ENCODE measurements at regions not wholly inside any gene's neighbourhood (a gene's known extent, or its start where the extent isn't known, plus 50 kb on each side); places are given as distances from the start of the nearest gene placed in this dataset.

GRCh38 chr7:96426027-96426426 is 104.1 kb upstream of the SLC25A13 start:
- CTCF ChIA-PET = interaction anchor here (0.6 kb wide), 1 partner anchor 170 kb away, joined by 4 read pairs; no protein-coding TSS in a partner anchor
- TF ChIP-seq ARNT (IDR thresholded peaks at IDR 0.05) (no peak), ZNF384 (IDR thresholded peaks at IDR 0.05) (no peak), TARDBP (IDR thresholded peaks at IDR 0.05) (no peak), SP1 (IDR thresholded peaks at IDR 0.05) (no peak)
- POLR2A ChIA-PET = no interaction called here
- DNase-seq (ENCODE audit: extremely low spot score) = no peak

DNA sequence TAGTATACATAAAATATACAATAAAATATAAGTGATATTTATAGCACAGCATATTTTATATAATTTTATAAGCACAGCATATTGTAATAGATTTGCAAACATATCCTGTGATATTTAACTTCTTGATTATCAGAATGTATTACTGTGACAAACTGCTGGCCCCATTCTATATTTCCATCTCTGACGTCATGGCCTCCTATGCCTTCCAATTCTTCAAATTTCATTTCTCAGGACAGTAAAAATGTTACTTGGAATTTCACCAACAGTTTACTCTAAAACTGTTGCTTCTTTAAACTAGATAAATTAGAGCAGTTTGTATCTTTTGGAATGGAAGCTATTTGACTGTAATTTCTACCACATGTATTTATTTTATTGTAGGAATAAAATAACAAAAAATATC is 102.5 kb upstream of the SLC25A13 start:
- no peak for DNase-seq (ENCODE audit: extremely low spot score)
- CTCF ChIA-PET = no interaction called here
- TF ChIP-seq L3MBTL2 (conservative IDR thresholded peaks at IDR 0.05) (no peak), FOXK2 (IDR thresholded peaks at IDR 0.05) (no peak), PKNOX1 (IDR thresholded peaks at IDR 0.05) (no peak), NFRKB (IDR thresholded peaks at IDR 0.05) (no peak)
- POLR2A ChIA-PET = no interaction called here

DNA sequence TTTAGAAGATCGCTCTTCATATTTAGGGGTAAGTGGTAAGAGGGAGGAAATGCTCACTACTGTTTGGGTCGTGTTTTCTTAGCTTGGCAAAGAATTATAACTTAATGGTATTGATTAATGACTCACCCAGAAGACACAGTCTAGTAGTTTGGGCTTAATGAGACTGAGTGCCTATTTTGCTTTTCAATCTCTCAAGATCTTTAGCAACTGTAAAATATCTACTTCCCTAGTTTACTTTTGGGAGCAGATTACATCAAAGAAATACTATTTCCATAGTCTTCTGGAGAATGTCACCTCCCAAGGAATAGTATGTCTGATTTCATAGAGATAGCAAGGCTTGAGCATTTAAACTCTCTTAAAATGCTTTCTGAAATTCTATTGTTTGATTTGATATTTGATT is 100.5 kb upstream of the SLC25A13 start:
- POLR2A ChIA-PET = no interaction called here
- CTCF ChIA-PET = no interaction called here

GRCh38 chr7:96418581-96418980 is 96.7 kb upstream of the SLC25A13 start:
- ChIA-PET POLR2A (no interaction called here), CTCF (no interaction called here)
- no peak for DNase-seq (ENCODE audit: extremely low spot score)
- TF ChIP-seq ARNT (IDR thresholded peaks at IDR 0.05) (no peak), HDGF (IDR thresholded peaks at IDR 0.05; ENCODE audit: borderline replicate concordance) (no peak), L3MBTL2 (conservative IDR thresholded peaks at IDR 0.05) (no peak), ELF4 (IDR thresholded peaks at IDR 0.05) (no peak), BHLHE40 (IDR thresholded peaks at IDR 0.05; ENCODE audit: borderline replicate concordance) (no peak), TARDBP (IDR thresholded peaks at IDR 0.05) (no peak), FOXA1 (IDR thresholded peaks at IDR 0.05) (no peak), ZNF384 (IDR thresholded peaks at IDR 0.05) (no peak), NFRKB (IDR thresholded peaks at IDR 0.05) (no peak), PKNOX1 (IDR thresholded peaks at IDR 0.05) (no peak), CTBP1 (IDR thresholded peaks at IDR 0.05; ENCODE audit: borderline replicate concordance) (no peak), SUZ12 (IDR thresholded peaks at IDR 0.05) (no peak), SP1 (IDR thresholded peaks at IDR 0.05) (no peak), FOXM1 (IDR thresholded peaks at IDR 0.05; ENCODE audit: borderline replicate concordance) (no peak), FOXK2 (IDR thresholded peaks at IDR 0.05) (no peak), LEF1 (IDR thresholded peaks at IDR 0.05; ENCODE audit: borderline replicate concordance) (no peak)

More for the DNA sequence above, 100.5 kb upstream of the SLC25A13 start:
- no peak for DNase-seq (ENCODE audit: extremely low spot score)
- TF ChIP-seq ZNF384 (IDR thresholded peaks at IDR 0.05) (no peak), TARDBP (IDR thresholded peaks at IDR 0.05) (no peak), NFRKB (IDR thresholded peaks at IDR 0.05) (no peak), SUZ12 (IDR thresholded peaks at IDR 0.05) (no peak), HDGF (IDR thresholded peaks at IDR 0.05; ENCODE audit: borderline replicate concordance) (no peak), CTBP1 (IDR thresholded peaks at IDR 0.05; ENCODE audit: borderline replicate concordance) (no peak), L3MBTL2 (conservative IDR thresholded peaks at IDR 0.05) (no peak), ELF4 (IDR thresholded peaks at IDR 0.05) (no peak), SP1 (IDR thresholded peaks at IDR 0.05) (no peak), FOXA1 (IDR thresholded peaks at IDR 0.05) (no peak), BHLHE40 (IDR thresholded peaks at IDR 0.05; ENCODE audit: borderline replicate concordance) (no peak), LEF1 (IDR thresholded peaks at IDR 0.05; ENCODE audit: borderline replicate concordance) (no peak), FOXK2 (IDR thresholded peaks at IDR 0.05) (no peak), ARNT (IDR thresholded peaks at IDR 0.05) (no peak), PKNOX1 (IDR thresholded peaks at IDR 0.05) (no peak), FOXM1 (IDR thresholded peaks at IDR 0.05; ENCODE audit: borderline replicate concordance) (no peak)

DNA sequence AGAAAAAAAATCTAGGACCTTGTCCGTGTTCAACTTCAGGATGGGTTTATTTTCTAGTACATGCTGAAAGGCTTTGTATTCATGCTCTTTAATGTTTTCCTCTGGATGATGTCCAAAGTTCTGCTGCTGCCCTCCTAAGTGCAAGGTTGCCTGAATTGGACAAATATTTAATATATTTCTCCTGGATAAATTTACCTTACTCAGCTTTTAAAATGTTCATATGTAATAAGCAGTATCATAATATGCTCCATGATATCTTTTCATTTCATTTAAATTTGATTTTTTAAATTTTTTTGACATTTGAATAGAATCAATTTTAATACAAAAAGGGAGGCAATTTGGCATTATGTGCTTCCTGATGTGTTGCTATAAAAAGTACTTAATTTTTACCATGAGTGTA is 95.9 kb upstream of the SLC25A13 start:
- POLR2A ChIA-PET = no interaction called here
- CTCF ChIA-PET = no interaction called here
- no peak for DNase-seq (ENCODE audit: extremely low spot score)
- TF ChIP-seq ZNF384 (IDR thresholded peaks at IDR 0.05) = no peak
- TF ChIP-seq SP1 (IDR thresholded peaks at IDR 0.05) = no peak
- TF ChIP-seq SUZ12 (IDR thresholded peaks at IDR 0.05) = no peak
- no peak for TF ChIP-seq TARDBP (IDR thresholded peaks at IDR 0.05)
- TF ChIP-seq BHLHE40 (IDR thresholded peaks at IDR 0.05; ENCODE audit: borderline replicate concordance) = no peak
- no peak for TF ChIP-seq FOXM1 (IDR thresholded peaks at IDR 0.05; ENCODE audit: borderline replicate concordance)
- TF ChIP-seq LEF1 (IDR thresholded peaks at IDR 0.05; ENCODE audit: borderline replicate concordance) = no peak
- TF ChIP-seq HDGF (IDR thresholded peaks at IDR 0.05; ENCODE audit: borderline replicate concordance) = no peak
- no peak for TF ChIP-seq L3MBTL2 (conservative IDR thresholded peaks at IDR 0.05)
- TF ChIP-seq CTBP1 (IDR thresholded peaks at IDR 0.05; ENCODE audit: borderline replicate concordance) = no peak
- TF ChIP-seq FOXK2 (IDR thresholded peaks at IDR 0.05) = no peak

DNA sequence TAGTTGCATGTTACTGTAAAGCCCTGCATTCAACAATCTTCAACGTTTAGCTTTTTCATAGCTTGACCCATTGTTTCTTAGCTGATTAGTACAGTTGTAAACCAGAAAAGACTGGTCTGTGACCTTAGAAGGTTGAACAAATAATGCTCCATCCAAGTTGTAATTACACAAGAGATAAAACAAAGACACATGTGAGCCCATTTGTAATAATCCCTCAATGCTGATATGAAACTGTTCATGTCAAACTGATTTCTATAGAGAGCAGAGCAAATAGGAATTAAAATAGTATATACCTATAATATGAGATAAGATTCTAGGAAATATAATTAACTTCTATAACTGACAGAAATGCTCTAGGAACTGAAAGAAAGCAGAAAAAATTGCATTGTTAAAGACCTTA is 94.7 kb upstream of the SLC25A13 start:
- CTCF ChIA-PET = no interaction called here
- POLR2A ChIA-PET = no interaction called here
- DNase-seq (ENCODE audit: extremely low spot score) = no peak
- no peak for TF ChIP-seq L3MBTL2 (conservative IDR thresholded peaks at IDR 0.05)
- no peak for TF ChIP-seq ZNF384 (IDR thresholded peaks at IDR 0.05)
- no peak for TF ChIP-seq LEF1 (IDR thresholded peaks at IDR 0.05; ENCODE audit: borderline replicate concordance)
- TF ChIP-seq HDGF (IDR thresholded peaks at IDR 0.05; ENCODE audit: borderline replicate concordance) = no peak
- TF ChIP-seq ARNT (IDR thresholded peaks at IDR 0.05) = no peak
- no peak for TF ChIP-seq FOXM1 (IDR thresholded peaks at IDR 0.05; ENCODE audit: borderline replicate concordance)
- TF ChIP-seq TARDBP (IDR thresholded peaks at IDR 0.05) = no peak
- no peak for TF ChIP-seq FOXK2 (IDR thresholded peaks at IDR 0.05)
- TF ChIP-seq PKNOX1 (IDR thresholded peaks at IDR 0.05) = no peak
- no peak for TF ChIP-seq ELF4 (IDR thresholded peaks at IDR 0.05)
- TF ChIP-seq SUZ12 (IDR thresholded peaks at IDR 0.05) = no peak
- no peak for TF ChIP-seq SP1 (IDR thresholded peaks at IDR 0.05)
- no peak for TF ChIP-seq CTBP1 (IDR thresholded peaks at IDR 0.05; ENCODE audit: borderline replicate concordance)
- TF ChIP-seq BHLHE40 (IDR thresholded peaks at IDR 0.05; ENCODE audit: borderline replicate concordance) = no peak
- no peak for TF ChIP-seq NFRKB (IDR thresholded peaks at IDR 0.05)
- TF ChIP-seq FOXA1 (IDR thresholded peaks at IDR 0.05) = no peak

Measured in HEK293T (cell line).